GM12891 (cell line): ENCODE measurements at regions not wholly inside any gene's neighbourhood (a gene's known extent, or its start where the extent isn't known, plus 50 kb on each side); places are given as distances from the start of the nearest gene placed in this dataset.
"Not testable (repeated sequence)": the region's sequence is repeated elsewhere in the genome, so short reads cannot be mapped to it uniquely, and the experiment has no call there.

Source experiments
- POLR2A ChIP-seq: IDR thresholded peaks from 2 replicates; pipeline ENCODE4 v1.6.1; 2011; ENCODE audit warnings: low read depth, low read length, control low read depth
- POLR2AphosphoS5 ChIP-seq: IDR thresholded peaks from 2 replicates; pipeline ENCODE4 v1.6.1; 2011; ENCODE audit warnings: low read depth, low read length, control low read depth
- TAF1 ChIP-seq: IDR thresholded peaks from 2 replicates; pipeline ENCODE4 v1.6.1; 2011; ENCODE audit warnings: low read depth, low read length, control low read depth

- not testable (repeated sequence) for TF ChIP-seq POLR2A, POLR2AphosphoS5, TAF1
Measured at GRCh38 chr6:15738195-15738594, 75.4 kb upstream of the DTNBP1 start.
